Fibroblast of the aortic adventitia (primary cell): ENCODE measurements at regions not wholly inside any gene's neighbourhood (a gene's known extent, or its start where the extent isn't known, plus 50 kb on each side); places are given as distances from the start of the nearest gene placed in this dataset.

Source experiments
- DNase-seq: peaks from one replicate; pipeline ENCODE4 v3.0.0-alpha.2; 2010; ENCODE audit warnings: low read depth
- H3K4me3 ChIP-seq: 2 replicates; pipeline ENCODE4 v1.5.1; 2011; ENCODE audit warnings: low read depth, mild to moderate bottlenecking, control low read depth, low read length, moderate library complexity
- CTCF ChIP-seq: IDR thresholded peaks from 2 replicates; pipeline ENCODE4 v1.5.1; 2011; ENCODE audit warnings: mild to moderate bottlenecking, low read length, control low read depth, inconsistent platforms; ENCODE audit not compliant: insufficient read depth

GRCh38 chr5:82389347-82389746, 111.2 kb upstream of the RPS23 start:
- no peak overlapping the region for H3K4me3 ChIP-seq
- no peak for TF ChIP-seq CTCF
- no peak for DNase-seq

GRCh38 chr5:82388181-82388580, 110.0 kb upstream of the RPS23 start:
- H3K4me3 ChIP-seq = no peak overlapping the region
- TF ChIP-seq CTCF = no peak
- peak; percentile 87 for DNase-seq

- no peak for DNase-seq
- H3K4me3 ChIP-seq = no peak overlapping the region
- no peak for TF ChIP-seq CTCF
Observed at GRCh38 chr5:82387819-82388166, 109.6 kb upstream of the RPS23 start.

GRCh38 chr5:82387001-82387818, 109.1 kb upstream of the RPS23 start:
- H3K4me3 ChIP-seq = no peak overlapping the region
- TF ChIP-seq CTCF = no peak
- DNase-seq = peak; percentile 78

- DNase-seq = no peak
- no peak for TF ChIP-seq CTCF
- H3K4me3 ChIP-seq = no peak overlapping the region
Observed at GRCh38 chr5:82386576-82386975, 108.4 kb upstream of the RPS23 start.

GRCh38 chr5:82384034-82384750, 106.0 kb upstream of the RPS23 start:
- TF ChIP-seq CTCF = no peak
- peak; percentile 38 for DNase-seq
- no peak overlapping the region for H3K4me3 ChIP-seq

GRCh38 chr5:82381591-82381990, 103.4 kb upstream of the RPS23 start:
- H3K4me3 ChIP-seq = no peak overlapping the region
- TF ChIP-seq CTCF = no peak
- DNase-seq = no peak
